ENCODE measurements at regions not wholly inside any gene's neighbourhood (a gene's known extent, or its start where the extent isn't known, plus 50 kb on each side); places are given as distances from the start of the nearest gene placed in this dataset.

DNA sequence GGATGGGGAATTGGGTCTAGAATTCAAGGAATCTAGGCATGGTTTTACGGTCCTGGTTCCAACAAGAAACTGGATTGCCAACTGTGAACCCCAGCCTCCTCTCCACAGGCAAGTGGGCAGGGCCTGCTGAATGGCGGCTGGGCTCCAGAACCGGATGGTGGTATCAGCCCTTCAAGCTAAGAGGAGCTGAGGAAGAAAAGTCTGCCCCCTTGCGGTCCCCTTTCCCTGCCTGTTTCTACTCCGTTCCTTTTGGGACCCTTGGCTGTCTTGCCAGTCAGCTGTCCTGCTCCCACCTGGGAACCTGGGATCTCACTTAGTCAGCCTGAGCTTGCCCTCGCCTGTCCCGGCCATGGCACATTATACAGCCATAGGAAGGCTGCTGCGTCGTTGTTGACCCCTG, 234.4 kb upstream of the DAPK1 start:
- no peak overlapping the region for H3K4me3 Mint-ChIP-seq
- TF ChIP-seq, protein P1, sequence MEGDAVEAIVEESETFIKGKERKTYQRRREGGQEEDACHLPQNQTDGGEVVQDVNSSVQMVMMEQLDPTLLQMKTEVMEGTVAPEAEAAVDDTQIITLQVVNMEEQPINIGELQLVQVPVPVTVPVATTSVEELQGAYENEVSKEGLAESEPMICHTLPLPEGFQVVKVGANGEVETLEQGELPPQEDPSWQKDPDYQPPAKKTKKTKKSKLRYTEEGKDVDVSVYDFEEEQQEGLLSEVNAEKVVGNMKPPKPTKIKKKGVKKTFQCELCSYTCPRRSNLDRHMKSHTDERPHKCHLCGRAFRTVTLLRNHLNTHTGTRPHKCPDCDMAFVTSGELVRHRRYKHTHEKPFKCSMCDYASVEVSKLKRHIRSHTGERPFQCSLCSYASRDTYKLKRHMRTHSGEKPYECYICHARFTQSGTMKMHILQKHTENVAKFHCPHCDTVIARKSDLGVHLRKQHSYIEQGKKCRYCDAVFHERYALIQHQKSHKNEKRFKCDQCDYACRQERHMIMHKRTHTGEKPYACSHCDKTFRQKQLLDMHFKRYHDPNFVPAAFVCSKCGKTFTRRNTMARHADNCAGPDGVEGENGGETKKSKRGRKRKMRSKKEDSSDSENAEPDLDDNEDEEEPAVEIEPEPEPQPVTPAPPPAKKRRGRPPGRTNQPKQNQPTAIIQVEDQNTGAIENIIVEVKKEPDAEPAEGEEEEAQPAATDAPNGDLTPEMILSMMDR (IDR thresholded peaks at IDR 0.05) = no peak
- intact Hi-C loops (cut with micrococcal nuclease) = no loop called here
- H3K27me3 Mint-ChIP-seq (ENCODE audit: low read depth in 2 of 2) = peaks cover 17 to 37% of the 10 kb centered on the region in 2 donors
- H3K9me3 ChIP-seq (ENCODE audit: control insufficient read depth, insufficient read depth, low read length) = no peaks in the 10 kb centered on the region
- H3K4me1 Mint-ChIP-seq = no peaks in the 10 kb centered on the region
- no peaks in the 10 kb centered on the region for H3K4me1 ChIP-seq (ENCODE audit: control insufficient read depth, insufficient read depth, low read length)
- DNase-seq (no peak), ATAC-seq (no peak)
- no peak overlapping the region for H3K27ac Mint-ChIP-seq
- no peaks in the 10 kb centered on the region for H3K36me3 ChIP-seq (ENCODE audit: control insufficient read depth, insufficient read depth, low read length)
- H3K4me3 ChIP-seq (ENCODE audit: low read length) = no peak overlapping the region
- H3K9me3 Mint-ChIP-seq = no peaks in the 10 kb centered on the region
- peaks cover 4% of the 10 kb centered on the region for H3K27me3 ChIP-seq (ENCODE audit: control insufficient read depth, insufficient read depth, low read length)
- no peak overlapping the region for H3K27ac ChIP-seq (ENCODE audit: low read length)
- WGBS (ENCODE audit: insufficient coverage) = 83% methylated on average over 9 of the region's 9 CpGs
- no peaks in the 10 kb centered on the region for H3K36me3 Mint-ChIP-seq

DNA sequence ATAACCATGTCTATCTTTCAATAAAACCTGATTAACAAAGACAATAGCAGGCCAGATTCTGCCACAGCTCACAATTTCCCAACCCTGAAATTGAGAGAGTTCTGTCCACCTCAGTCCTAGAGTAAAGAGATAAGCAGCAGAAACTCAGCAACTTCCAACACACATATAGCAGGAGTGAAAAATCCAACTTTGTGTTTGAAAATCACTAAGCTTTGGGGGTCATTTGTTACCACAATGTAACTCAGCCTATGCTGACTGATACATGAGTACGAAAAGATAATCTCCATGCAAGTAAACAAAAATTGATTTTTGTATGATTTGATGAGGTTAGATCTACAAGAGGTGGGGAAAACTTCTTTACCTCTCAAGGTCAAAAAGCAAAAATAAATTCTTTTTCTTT, 231.0 kb upstream of the DAPK1 start:
- ATAC-seq (no peak), DNase-seq (no peak)
- intact Hi-C loops (cut with micrococcal nuclease) = no loop called here
- H3K27ac Mint-ChIP-seq = no peak overlapping the region
- WGBS (ENCODE audit: insufficient coverage) = no CpG with 5 or more reads among the region's 1 CpG
- H3K9me3 Mint-ChIP-seq = no peaks in the 10 kb centered on the region
- Histone ChIP-seq H3K27ac (ENCODE audit: low read length) (no peak overlapping the region), H3K4me1 (ENCODE audit: control insufficient read depth, insufficient read depth, low read length) (peaks cover 7% of the 10 kb centered on the region), H3K27me3 (ENCODE audit: control insufficient read depth, insufficient read depth, low read length) (peaks cover 18% of the 10 kb centered on the region), H3K36me3 (ENCODE audit: control insufficient read depth, insufficient read depth, low read length) (no peaks in the 10 kb centered on the region), H3K9me3 (ENCODE audit: control insufficient read depth, insufficient read depth, low read length) (no peaks in the 10 kb centered on the region), H3K4me3 (ENCODE audit: low read length) (no peak overlapping the region)
- H3K27me3 Mint-ChIP-seq (ENCODE audit: low read depth in 2 of 2) = peaks cover 29 to 34% of the 10 kb centered on the region in 2 donors
- no peaks in the 10 kb centered on the region for H3K36me3 Mint-ChIP-seq
- H3K4me1 Mint-ChIP-seq = peaks cover 17 to 19% of the 10 kb centered on the region in 2 donors
- TF ChIP-seq, protein P1 (IDR thresholded peaks at IDR 0.05) = no peak
- H3K4me3 Mint-ChIP-seq = no peak overlapping the region

GRCh38 chr9:87267251-87268070, 230.2 kb upstream of the DAPK1 start:
- Mint-ChIP-seq H3K4me1 (peaks cover 24 to 27% of the 10 kb centered on the region in 2 donors), H3K36me3 (no peaks in the 10 kb centered on the region), H3K27ac (no peak overlapping the region), H3K4me3 (no peak overlapping the region), H3K27me3 (ENCODE audit: low read depth in 2 of 2) (peaks cover 32 to 39% of the 10 kb centered on the region in 2 donors), H3K9me3 (no peaks in the 10 kb centered on the region)
- Histone ChIP-seq H3K27ac (ENCODE audit: low read length) (no peak overlapping the region), H3K4me1 (ENCODE audit: control insufficient read depth, insufficient read depth, low read length) (peaks cover 8% of the 10 kb centered on the region), H3K4me3 (ENCODE audit: low read length) (no peak overlapping the region), H3K36me3 (ENCODE audit: control insufficient read depth, insufficient read depth, low read length) (no peaks in the 10 kb centered on the region), H3K9me3 (ENCODE audit: control insufficient read depth, insufficient read depth, low read length) (no peaks in the 10 kb centered on the region), H3K27me3 (ENCODE audit: control insufficient read depth, insufficient read depth, low read length) (peaks cover 19% of the 10 kb centered on the region)
- TF ChIP-seq, protein P1 (IDR thresholded peaks at IDR 0.05) = no peak
- ATAC-seq (no peak), DNase-seq (no peak)
- WGBS (ENCODE audit: insufficient coverage) = 93% methylated on average over 15 of the region's 15 CpGs
- intact Hi-C loops (cut with micrococcal nuclease) = no loop called here
